ENCODE measurements at regions not wholly inside any gene's neighbourhood (a gene's known extent, or its start where the extent isn't known, plus 50 kb on each side); places are given as distances from the start of the nearest gene placed in this dataset.

- DNase-seq: no peak
These were observed 888.0 kb downstream of the PCDH18 start for GRCh38 chr4:136644279-136644678.

- DNase-seq: no peak
These were observed 888.9 kb downstream of the PCDH18 start for GRCh38 chr4:136643416-136643815.

- no peak for DNase-seq
These were observed 895.1 kb downstream of the PCDH18 start for GRCh38 chr4:136637071-136637777.

- no peak for DNase-seq
These were observed 896.1 kb downstream of the PCDH18 start for GRCh38 chr4:136636155-136636554.

GRCh38 chr4:136634121-136634520 lies 898.2 kb downstream of the PCDH18 start:
- DNase-seq: no peak

- no peak for DNase-seq
These were observed 932.4 kb downstream of the PCDH18 start for GRCh38 chr4:136599890-136600289.

GRCh38 chr4:136590440-136590839 lies 941.9 kb downstream of the PCDH18 start:
- no peak for DNase-seq

- DNase-seq: no peak
These were observed 948.7 kb downstream of the PCDH18 start for GRCh38 chr4:136583567-136583966.

GRCh38 chr4:136581119-136581518 lies 951.2 kb downstream of the PCDH18 start:
- DNase-seq: no peak

- no peak for DNase-seq
These were observed 957.1 kb downstream of the PCDH18 start for GRCh38 chr4:136575146-136575545.

GRCh38 chr4:136573460-136573859 lies 958.8 kb downstream of the PCDH18 start:
- DNase-seq: no peak

- DNase-seq: no peak
These were observed 961.0 kb downstream of the PCDH18 start for GRCh38 chr4:136571315-136571714.

- DNase-seq: no peak
These were observed 969.5 kb downstream of the PCDH18 start for GRCh38 chr4:136562834-136563233.

GRCh38 chr4:136558940-136559494 lies 973.3 kb downstream of the PCDH18 start:
- no peak for DNase-seq

- no peak for DNase-seq
These were observed 974.9 kb downstream of the PCDH18 start for GRCh38 chr4:136557396-136557795.

GRCh38 chr4:136554033-136554432 lies 978.3 kb downstream of the PCDH18 start:
- DNase-seq: no peak

GRCh38 chr4:136551753-136552152 lies 980.5 kb downstream of the PCDH18 start:
- no peak for DNase-seq

- DNase-seq: no peak
These were observed 991.5 kb downstream of the PCDH18 start for GRCh38 chr4:136540747-136541146.

GRCh38 chr4:136528131-136528530 lies 1004.2 kb downstream of the PCDH18 start:
- no peak for DNase-seq

- no peak for DNase-seq
These were observed 1005.8 kb downstream of the PCDH18 start for GRCh38 chr4:136526517-136526916.

- no peak for DNase-seq
These were observed 1008.3 kb downstream of the PCDH18 start for GRCh38 chr4:136524039-136524438.

- no peak for DNase-seq
These were observed 1015.9 kb downstream of the PCDH18 start for GRCh38 chr4:136516371-136516770.

- no peak for DNase-seq
These were observed 1027.3 kb downstream of the PCDH18 start for GRCh38 chr4:136505020-136505419.

GRCh38 chr4:136495851-136496250 lies 1036.4 kb downstream of the PCDH18 start:
- no peak for DNase-seq

GRCh38 chr4:136495076-136495475 lies 1037.2 kb downstream of the PCDH18 start:
- DNase-seq: no peak
